EH (cell line): ENCODE measurements at regions not wholly inside any gene's neighbourhood (a gene's known extent, or its start where the extent isn't known, plus 50 kb on each side); places are given as distances from the start of the nearest gene placed in this dataset.
"Not testable (repeated sequence)": the region's sequence is repeated elsewhere in the genome, so short reads cannot be mapped to it uniquely, and the experiment has no call there.

Experiments used
- DNase-seq: peaks from one replicate; pipeline ENCODE4 v3.0.0-alpha.2; 2015; ENCODE audit warnings: low read depth

- DNase-seq: no peak
Observed at GRCh38 chr3:159045279-159045885, 243.5 kb downstream of the MFSD1 start.

- no peak for DNase-seq
Observed at GRCh38 chr3:159047361-159047760, 245.5 kb downstream of the MFSD1 start.

- not testable (repeated sequence) for DNase-seq
Observed at GRCh38 chr3:159052494-159052893, 250.6 kb downstream of the MFSD1 start.

- peak; percentile 7 for DNase-seq
Observed at GRCh38 chr3:159057621-159058020, 255.8 kb downstream of the MFSD1 start.

GRCh38 chr3:159058859-159059258 is 257.0 kb downstream of the MFSD1 start:
- DNase-seq: no peak

- no peak for DNase-seq
Observed at GRCh38 chr3:159059395-159059794, 257.5 kb downstream of the MFSD1 start.

GRCh38 chr3:159062734-159063410 is 261.0 kb downstream of the MFSD1 start:
- no peak for DNase-seq

- no peak for DNase-seq
Observed at GRCh38 chr3:159069091-159069490, 267.2 kb downstream of the MFSD1 start, which contains the start of gene IQCJ. Gene IQCJ (plus strand): TSS chr3:159069319.

GRCh38 chr3:159069866-159070425 is 268.1 kb downstream of the MFSD1 start:
- DNase-seq: no peak

GRCh38 chr3:159074756-159075701 is 273.2 kb downstream of the MFSD1 start:
- no peak for DNase-seq

- peak; percentile 94 for DNase-seq
Observed at GRCh38 chr3:159077860-159078259, 276.0 kb downstream of the MFSD1 start.

- DNase-seq: no peak
Observed at GRCh38 chr3:159080256-159080655, 278.4 kb downstream of the MFSD1 start.

- no peak for DNase-seq
Observed at GRCh38 chr3:159080821-159081220, 279.0 kb downstream of the MFSD1 start.

- DNase-seq: peak; percentile 90
Observed at GRCh38 chr3:159082519-159082918, 280.7 kb downstream of the MFSD1 start.

- peak; percentile 10 for DNase-seq
Observed at GRCh38 chr3:159091936-159092335, 290.1 kb downstream of the MFSD1 start.

- no peak for DNase-seq
Observed at GRCh38 chr3:159102001-159102400, 300.1 kb downstream of the MFSD1 start.

GRCh38 chr3:159112724-159113123 is 310.9 kb downstream of the MFSD1 start:
- DNase-seq: no peak

GRCh38 chr3:159113221-159113875 is 311.5 kb downstream of the MFSD1 start:
- DNase-seq: no peak

GRCh38 chr3:159114582-159114981 is 312.7 kb downstream of the MFSD1 start:
- DNase-seq: no peak

GRCh38 chr3:159123877-159124276 is 322.0 kb downstream of the MFSD1 start:
- no peak for DNase-seq

- peak; percentile 80 for DNase-seq
Observed at GRCh38 chr3:159126261-159127020, 324.6 kb downstream of the MFSD1 start.
